Nephron (organoid): ENCODE measurements at regions not wholly inside any gene's neighbourhood (a gene's known extent, or its start where the extent isn't known, plus 50 kb on each side); places are given as distances from the start of the nearest gene placed in this dataset.
"Not testable (repeated sequence)": the region's sequence is repeated elsewhere in the genome, so short reads cannot be mapped to it uniquely, and the experiment has no call there.

ENCODE experiments used
- H3K27ac Mint-ChIP-seq, 3 experiments: 2 replicates each; pipeline ENCODE4 v1.8.0; 2020; ENCODE audit warnings: mixed read lengths in 3 of 3, mild to moderate bottlenecking in 2 of 3, moderate library complexity in 1 of 3
- H3K27me3 Mint-ChIP-seq: 2 replicates; pipeline ENCODE4 v1.8.0; 2021; ENCODE audit warnings: low read depth, mild to moderate bottlenecking, moderate library complexity, mixed read lengths
- H3K36me3 Mint-ChIP-seq: 2 replicates; pipeline ENCODE4 v1.8.0; 2020; ENCODE audit warnings: low read depth, mixed read lengths
- H3K4me1 Mint-ChIP-seq: 2 replicates; pipeline ENCODE4 v1.8.0; 2020; ENCODE audit warnings: mixed read lengths
- H3K4me3 Mint-ChIP-seq, 3 experiments: 2 replicates each; pipeline ENCODE4 v1.8.0; 2020; ENCODE audit warnings: mild to moderate bottlenecking in 3 of 3, mixed read lengths in 3 of 3, moderate library complexity in 2 of 3
- H3K9me3 Mint-ChIP-seq: 2 replicates; pipeline ENCODE4 v1.8.0; 2020; ENCODE audit warnings: mixed read lengths
- CTCF ChIP-seq, 3 experiments: fragments of 200-600 bp; sonication (generic); IDR thresholded peaks; one replicate each; pipeline ENCODE4 v1.5.0; 2021; ENCODE audit warnings: antibody characterized with exemption in 3 of 3; ENCODE audit not compliant: unreplicated experiment in 3 of 3

- H3K9me3 Mint-ChIP-seq = no peaks in the 10 kb centered on the region
- TF ChIP-seq CTCF (IDR thresholded peaks at IDR 0.05; ENCODE audit: unreplicated experiment in 3 of 3) = no peak
- H3K4me3 Mint-ChIP-seq = no peak overlapping the region
- H3K27ac Mint-ChIP-seq = no peak overlapping the region
- no peaks in the 10 kb centered on the region for H3K36me3 Mint-ChIP-seq
- no peaks in the 10 kb centered on the region for H3K27me3 Mint-ChIP-seq
- peaks cover 1% of the 10 kb centered on the region for H3K4me1 Mint-ChIP-seq
These were observed 1145.5 kb downstream of the TBL1XR1 start for GRCh38 chr3:176051766-176052165.

GRCh38 chr3:176046703-176047102, 1150.6 kb downstream of the TBL1XR1 start:
- Mint-ChIP-seq H3K9me3 (no peaks in the 10 kb centered on the region), H3K27me3 (no peaks in the 10 kb centered on the region), H3K36me3 (no peaks in the 10 kb centered on the region), H3K4me1 (peaks cover 9% of the 10 kb centered on the region), H3K4me3 (no peak overlapping the region), H3K27ac (peak overlapping the region in 2 of 3 experiments; percentile 42 to 57)
- TF ChIP-seq CTCF (IDR thresholded peaks at IDR 0.05; ENCODE audit: unreplicated experiment in 3 of 3) = no peak

- Mint-ChIP-seq H3K4me1 (peaks cover 10% of the 10 kb centered on the region), H3K4me3 (no peak overlapping the region), H3K27me3 (no peaks in the 10 kb centered on the region), H3K9me3 (peaks cover 6% of the 10 kb centered on the region), H3K27ac (peak overlapping the region in 2 of 3 experiments; percentile 0 to 6), H3K36me3 (no peaks in the 10 kb centered on the region)
- no peak for TF ChIP-seq CTCF (IDR thresholded peaks at IDR 0.05; ENCODE audit: unreplicated experiment in 3 of 3)
These were observed 1155.5 kb downstream of the TBL1XR1 start for GRCh38 chr3:176041812-176042211.

GRCh38 chr3:176041185-176041584, 1156.1 kb downstream of the TBL1XR1 start:
- TF ChIP-seq CTCF (IDR thresholded peaks at IDR 0.05; ENCODE audit: unreplicated experiment in 3 of 3) = no peak
- Mint-ChIP-seq H3K9me3 (peaks cover 7% of the 10 kb centered on the region), H3K4me1 (peaks cover 7% of the 10 kb centered on the region), H3K4me3 (no peak overlapping the region), H3K36me3 (no peaks in the 10 kb centered on the region), H3K27me3 (no peaks in the 10 kb centered on the region), H3K27ac (no peak overlapping the region)

- Mint-ChIP-seq H3K4me3 (no peak overlapping the region), H3K36me3 (no peaks in the 10 kb centered on the region), H3K9me3 (peaks cover 14% of the 10 kb centered on the region), H3K27ac (no peak overlapping the region), H3K4me1 (peaks cover 7% of the 10 kb centered on the region), H3K27me3 (no peaks in the 10 kb centered on the region)
- no peak for TF ChIP-seq CTCF (IDR thresholded peaks at IDR 0.05; ENCODE audit: unreplicated experiment in 3 of 3)
These were observed 1159.6 kb downstream of the TBL1XR1 start for GRCh38 chr3:176037636-176038035.

- H3K9me3 Mint-ChIP-seq = peaks cover 8% of the 10 kb centered on the region
- TF ChIP-seq CTCF (IDR thresholded peaks at IDR 0.05; ENCODE audit: unreplicated experiment in 3 of 3) = no peak
- no peak overlapping the region for H3K27ac Mint-ChIP-seq
- H3K27me3 Mint-ChIP-seq = no peaks in the 10 kb centered on the region
- no peaks in the 10 kb centered on the region for H3K4me1 Mint-ChIP-seq
- H3K36me3 Mint-ChIP-seq = no peaks in the 10 kb centered on the region
- H3K4me3 Mint-ChIP-seq = no peak overlapping the region
These were observed 1165.2 kb downstream of the TBL1XR1 start for GRCh38 chr3:176032043-176032442.

- H3K9me3 Mint-ChIP-seq = peaks cover 18% of the 10 kb centered on the region
- not testable (repeated sequence) for H3K4me3 Mint-ChIP-seq, H3K27me3 Mint-ChIP-seq, H3K36me3 Mint-ChIP-seq, H3K4me1 Mint-ChIP-seq, H3K27ac Mint-ChIP-seq
These were observed 1157.1 kb downstream of the NAALADL2 start for GRCh38 chr3:176016203-176016602.

- not testable (repeated sequence) for H3K4me3 Mint-ChIP-seq, H3K36me3 Mint-ChIP-seq, H3K4me1 Mint-ChIP-seq, H3K27me3 Mint-ChIP-seq, H3K27ac Mint-ChIP-seq
- peaks cover 18% of the 10 kb centered on the region for H3K9me3 Mint-ChIP-seq
These were observed 1156.1 kb downstream of the NAALADL2 start for GRCh38 chr3:176015228-176015627.
